ENCODE measurements at regions not wholly inside any gene's neighbourhood (a gene's known extent, or its start where the extent isn't known, plus 50 kb on each side); places are given as distances from the start of the nearest gene placed in this dataset.

DNA sequence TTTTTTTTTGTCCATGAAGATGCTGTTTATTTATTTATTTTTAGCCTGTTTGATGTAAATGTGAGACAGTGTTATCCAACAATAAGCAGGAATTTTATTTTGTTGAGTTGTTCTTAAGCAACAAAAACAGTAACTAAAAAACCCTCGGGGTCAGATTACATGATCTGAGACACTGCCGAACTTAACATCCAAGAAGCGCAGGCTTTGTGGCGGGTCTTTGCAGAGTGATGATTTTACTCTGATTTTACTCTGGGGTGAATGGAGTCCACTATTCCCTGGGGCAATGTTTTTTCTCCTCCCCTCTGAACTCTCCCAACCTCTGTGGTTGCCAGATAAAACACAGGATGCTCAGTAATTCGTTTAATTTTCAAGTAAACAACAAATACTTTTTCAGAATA lies 450.1 kb upstream of the B3GAT1 start:
- Histone ChIP-seq H3K4me3 (ENCODE audit: control extremely low read depth in 1 of 5, extremely low read depth in 1 of 5, insufficient read depth in 1 of 5, low read depth in 2 of 5, low read length in 4 of 5) (no peak overlapping the region), H3K27me3 (replicated peaks in 1 of 4; ENCODE audit: control extremely low read depth in 1 of 4, control insufficient read depth in 3 of 4, insufficient read depth in 4 of 4, low read length in 3 of 4) (no peaks in the 10 kb centered on the region), H3K27ac (ENCODE audit: low read length in 2 of 2) (no peak overlapping the region), H2AFZ (ENCODE audit: insufficient read depth, low read depth, low read length, poor library complexity, severe bottlenecking) (no peak overlapping the region), H4K20me1 (ENCODE audit: control insufficient read depth, insufficient read depth, low read length, poor library complexity, severe bottlenecking) (no peaks in the 10 kb centered on the region), H3K4me2 (replicated peaks; ENCODE audit: low read depth, low read length, poor library complexity, severe bottlenecking) (no peak overlapping the region), H3K79me2 (ENCODE audit: control insufficient read depth, insufficient read depth, low read length) (no peaks in the 10 kb centered on the region), H3K36me3 (replicated peaks in 1 of 2; ENCODE audit: control extremely low read depth in 1 of 2, control insufficient read depth in 1 of 2, extremely low read depth in 1 of 2, insufficient read depth in 2 of 2, low read length in 1 of 2) (no peaks in the 10 kb centered on the region), H3K9ac (ENCODE audit: low read length) (no peak overlapping the region), H3K9me3 (ENCODE audit: control extremely low read depth in 1 of 3, control insufficient read depth in 2 of 3, insufficient read depth in 1 of 3, low read length in 2 of 3) (peaks cover 0 to 3% (median 0%) of the 10 kb centered on the region in 3 donors), H3K4me1 (ENCODE audit: control insufficient read depth in 2 of 2, insufficient read depth in 2 of 2, low read length in 2 of 2) (no peaks in the 10 kb centered on the region)
- Mint-ChIP-seq H3K27ac (no peak overlapping the region), H3K9me3 (ENCODE audit: insufficient read depth) (no peaks in the 10 kb centered on the region), H3K27me3 (no peaks in the 10 kb centered on the region), H3K4me3 (no peak overlapping the region), H3K4me1 (no peaks in the 10 kb centered on the region)
- DNase-seq, result no peak
- ATAC-seq (ENCODE audit: low read depth), result no peak
- no CpG with 5 or more reads among the region's 5 CpGs for WGBS (ENCODE audit: insufficient coverage)
- POLR2A ChIA-PET, result no interaction called here
- CTCF ChIA-PET, result no interaction called here
- TF ChIP-seq, protein P1, sequence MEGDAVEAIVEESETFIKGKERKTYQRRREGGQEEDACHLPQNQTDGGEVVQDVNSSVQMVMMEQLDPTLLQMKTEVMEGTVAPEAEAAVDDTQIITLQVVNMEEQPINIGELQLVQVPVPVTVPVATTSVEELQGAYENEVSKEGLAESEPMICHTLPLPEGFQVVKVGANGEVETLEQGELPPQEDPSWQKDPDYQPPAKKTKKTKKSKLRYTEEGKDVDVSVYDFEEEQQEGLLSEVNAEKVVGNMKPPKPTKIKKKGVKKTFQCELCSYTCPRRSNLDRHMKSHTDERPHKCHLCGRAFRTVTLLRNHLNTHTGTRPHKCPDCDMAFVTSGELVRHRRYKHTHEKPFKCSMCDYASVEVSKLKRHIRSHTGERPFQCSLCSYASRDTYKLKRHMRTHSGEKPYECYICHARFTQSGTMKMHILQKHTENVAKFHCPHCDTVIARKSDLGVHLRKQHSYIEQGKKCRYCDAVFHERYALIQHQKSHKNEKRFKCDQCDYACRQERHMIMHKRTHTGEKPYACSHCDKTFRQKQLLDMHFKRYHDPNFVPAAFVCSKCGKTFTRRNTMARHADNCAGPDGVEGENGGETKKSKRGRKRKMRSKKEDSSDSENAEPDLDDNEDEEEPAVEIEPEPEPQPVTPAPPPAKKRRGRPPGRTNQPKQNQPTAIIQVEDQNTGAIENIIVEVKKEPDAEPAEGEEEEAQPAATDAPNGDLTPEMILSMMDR (IDR thresholded peaks at IDR 0.05), result no peak
- no peak for TF ChIP-seq EZH2 (IDR thresholded peaks at IDR 0.05; ENCODE audit: borderline replicate concordance, insufficient read depth, low read depth, low read length, poor library complexity, severe bottlenecking)
- intact Hi-C loops (cut with micrococcal nuclease), result no loop called here

GRCh38 chr11:134861490-134862104 lies 449.6 kb upstream of the B3GAT1 start:
- Histone ChIP-seq H3K4me3 (ENCODE audit: control extremely low read depth in 1 of 5, extremely low read depth in 1 of 5, insufficient read depth in 1 of 5, low read depth in 2 of 5, low read length in 4 of 5) (no peak overlapping the region), H3K79me2 (ENCODE audit: control insufficient read depth, insufficient read depth, low read length) (no peaks in the 10 kb centered on the region), H2AFZ (ENCODE audit: insufficient read depth, low read depth, low read length, poor library complexity, severe bottlenecking) (no peak overlapping the region), H3K4me1 (ENCODE audit: control insufficient read depth in 2 of 2, insufficient read depth in 2 of 2, low read length in 2 of 2) (no peaks in the 10 kb centered on the region), H3K36me3 (replicated peaks in 1 of 2; ENCODE audit: control extremely low read depth in 1 of 2, control insufficient read depth in 1 of 2, extremely low read depth in 1 of 2, insufficient read depth in 2 of 2, low read length in 1 of 2) (no peaks in the 10 kb centered on the region), H3K27me3 (replicated peaks in 1 of 4; ENCODE audit: control extremely low read depth in 1 of 4, control insufficient read depth in 3 of 4, insufficient read depth in 4 of 4, low read length in 3 of 4) (no peaks in the 10 kb centered on the region), H3K9ac (ENCODE audit: low read length) (no peak overlapping the region), H4K20me1 (ENCODE audit: control insufficient read depth, insufficient read depth, low read length, poor library complexity, severe bottlenecking) (no peaks in the 10 kb centered on the region), H3K27ac (ENCODE audit: low read length in 2 of 2) (no peak overlapping the region), H3K9me3 (ENCODE audit: control extremely low read depth in 1 of 3, control insufficient read depth in 2 of 3, insufficient read depth in 1 of 3, low read length in 2 of 3) (peaks cover 0 to 3% (median 0%) of the 10 kb centered on the region in 3 donors), H3K4me2 (replicated peaks; ENCODE audit: low read depth, low read length, poor library complexity, severe bottlenecking) (no peak overlapping the region)
- ChIA-PET POLR2A (no interaction called here), CTCF (no interaction called here)
- no peaks in the 10 kb centered on the region for H3K27me3 Mint-ChIP-seq
- DNase-seq (no peak), ATAC-seq (ENCODE audit: low read depth) (no peak)
- H3K4me3 Mint-ChIP-seq, result no peak overlapping the region
- 90% methylated on average over 2 of the region's 15 CpGs for WGBS (ENCODE audit: insufficient coverage)
- no peaks in the 10 kb centered on the region for H3K4me1 Mint-ChIP-seq
- no peaks in the 10 kb centered on the region for H3K9me3 Mint-ChIP-seq (ENCODE audit: insufficient read depth)
- no peak for TF ChIP-seq EZH2 (IDR thresholded peaks at IDR 0.05; ENCODE audit: borderline replicate concordance, insufficient read depth, low read depth, low read length, poor library complexity, severe bottlenecking)
- TF ChIP-seq, protein P1 (IDR thresholded peaks at IDR 0.05), result no peak
- intact Hi-C loops (cut with micrococcal nuclease), result no loop called here
- no peak overlapping the region for H3K27ac Mint-ChIP-seq
